MG63 (cell line): ENCODE measurements at regions not wholly inside any gene's neighbourhood (a gene's known extent, or its start where the extent isn't known, plus 50 kb on each side); places are given as distances from the start of the nearest gene placed in this dataset.
"Not testable (repeated sequence)": the region's sequence is repeated elsewhere in the genome, so short reads cannot be mapped to it uniquely, and the experiment has no call there.

Experiments
- DNase-seq: peaks from one replicate; pipeline ENCODE4 v3.0.0-alpha.2; 2020
- H3K27me3 ChIP-seq: fragments of 250-450 bp; sonication (Bioruptor Pico); 2 replicates; pipeline ENCODE4 v1.5.1; 2020; ENCODE audit warnings: mild to moderate bottlenecking, moderate library complexity
- H3K36me3 ChIP-seq: fragments of 250-450 bp; sonication (Bioruptor Pico); 2 replicates; pipeline ENCODE4 v1.5.1; 2020; ENCODE audit warnings: mild to moderate bottlenecking, moderate library complexity
- H3K4me3 ChIP-seq: fragments of 250-450 bp; sonication (Bioruptor Pico); 2 replicates; pipeline ENCODE4 v1.5.1; 2020; ENCODE audit warnings: mild to moderate bottlenecking, moderate library complexity
- H3K9me3 ChIP-seq: fragments of 250-450 bp; sonication (Bioruptor Pico); 2 replicates; pipeline ENCODE4 v1.5.1; 2020; ENCODE audit warnings: mild to moderate bottlenecking, moderate library complexity

DNA sequence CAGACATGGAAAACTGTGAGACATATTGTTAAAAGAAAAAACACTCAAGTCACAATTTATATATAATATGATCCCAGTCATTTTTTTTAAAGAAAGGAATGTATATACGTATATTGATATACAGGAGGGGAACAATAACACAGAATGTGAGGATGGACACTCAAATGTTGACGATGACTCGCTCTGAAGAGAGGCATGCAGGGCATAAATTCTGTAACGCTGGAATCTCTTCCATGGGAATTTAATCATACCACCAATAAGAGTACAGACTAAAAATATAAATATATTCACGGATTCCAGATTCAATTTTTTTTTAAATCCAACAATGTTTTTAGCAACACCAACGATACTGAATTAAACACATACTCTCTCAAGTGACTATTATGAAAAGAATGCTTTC lies 106.9 kb upstream of the CCDC28A start:
- H3K36me3 ChIP-seq: no peaks in the 10 kb centered on the region

DNA sequence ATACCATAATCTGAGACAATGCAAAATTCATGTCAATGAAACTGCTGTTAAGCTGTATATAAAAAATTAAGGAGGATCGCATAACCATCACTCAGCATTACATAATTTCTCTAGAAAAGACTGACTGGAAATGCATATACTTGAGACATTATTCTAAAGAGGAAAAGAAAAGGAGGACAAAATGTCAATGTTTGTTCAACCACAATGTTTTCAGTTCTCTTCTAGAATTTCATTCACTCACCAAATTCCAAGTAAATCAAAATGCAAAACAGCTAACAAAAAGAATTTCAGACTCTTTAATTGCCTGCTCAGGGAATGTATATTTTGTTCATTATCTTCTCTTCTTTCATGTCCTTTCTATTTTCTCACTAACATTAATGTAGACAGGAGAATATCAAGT lies 106.2 kb upstream of the CCDC28A start:
- H3K9me3 ChIP-seq: no peaks in the 10 kb centered on the region
- no peak overlapping the region for H3K4me3 ChIP-seq
- no peaks in the 10 kb centered on the region for H3K36me3 ChIP-seq
- H3K27me3 ChIP-seq: no peaks in the 10 kb centered on the region
- DNase-seq: no peak

More for the DNA sequence above, 106.9 kb upstream of the CCDC28A start:
- no peaks in the 10 kb centered on the region for H3K27me3 ChIP-seq
- DNase-seq: no peak
- no peak overlapping the region for H3K4me3 ChIP-seq
- H3K9me3 ChIP-seq: no peaks in the 10 kb centered on the region

DNA sequence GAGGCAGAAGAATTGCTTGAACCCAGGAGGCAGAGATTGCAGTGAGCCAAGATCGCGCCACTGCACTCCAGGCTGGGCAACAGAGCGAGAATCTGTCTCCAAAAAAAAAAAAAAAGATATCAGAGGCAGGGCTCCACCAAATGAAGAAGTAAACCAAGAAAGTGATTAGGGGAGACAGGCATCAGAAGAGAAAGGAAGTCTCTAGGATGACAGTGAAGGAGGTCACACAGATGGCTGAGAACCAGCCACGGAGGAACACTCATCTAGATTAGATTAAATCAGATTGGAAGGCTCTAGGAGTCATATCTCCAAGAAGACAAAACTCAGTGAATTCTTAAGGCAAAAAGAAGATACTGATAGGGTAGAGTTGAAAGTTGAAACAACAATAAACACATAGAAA lies 102.2 kb upstream of the CCDC28A start:
- DNase-seq: no peak

DNA sequence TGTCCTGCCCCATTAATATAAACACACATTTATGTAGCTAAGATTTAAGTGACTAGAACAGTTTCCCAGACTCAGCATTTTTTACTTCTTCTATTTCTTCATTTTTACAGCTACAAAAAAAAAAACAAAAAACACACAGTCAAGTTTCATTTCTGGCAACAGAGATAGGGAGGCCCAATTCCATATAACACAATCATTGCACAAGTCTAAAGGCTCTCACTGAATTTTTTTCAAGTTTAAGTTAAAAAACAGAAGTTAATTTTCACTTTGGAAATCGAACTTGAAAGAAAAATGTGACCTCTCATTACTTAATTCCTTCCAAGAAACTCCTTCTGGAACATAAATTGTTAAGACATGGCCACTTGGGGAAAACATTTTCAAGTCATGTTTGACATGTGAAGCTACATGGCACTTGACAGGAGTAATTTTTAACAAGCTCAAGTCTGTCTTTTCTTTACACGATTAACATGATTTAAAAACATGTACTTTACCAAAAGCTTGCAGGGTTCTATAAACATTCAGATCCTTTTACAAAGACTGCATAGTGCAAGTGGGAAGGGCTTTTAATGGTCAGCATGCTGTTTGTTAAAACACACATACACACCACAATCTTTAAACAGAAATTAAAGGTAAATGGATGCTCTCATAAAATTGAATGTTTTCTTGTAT lies 100.1 kb upstream of the CCDC28A start:
- Histone ChIP-seq H3K27me3 (no peaks in the 10 kb centered on the region), H3K4me3 (no peak overlapping the region), H3K9me3 (no peaks in the 10 kb centered on the region), H3K36me3 (no peaks in the 10 kb centered on the region)
- no peak for DNase-seq

More for the DNA sequence above, 102.2 kb upstream of the CCDC28A start:
- Histone ChIP-seq H3K27me3 (no peaks in the 10 kb centered on the region), H3K9me3 (no peaks in the 10 kb centered on the region), H3K4me3 (no peak overlapping the region), H3K36me3 (no peaks in the 10 kb centered on the region)

DNA sequence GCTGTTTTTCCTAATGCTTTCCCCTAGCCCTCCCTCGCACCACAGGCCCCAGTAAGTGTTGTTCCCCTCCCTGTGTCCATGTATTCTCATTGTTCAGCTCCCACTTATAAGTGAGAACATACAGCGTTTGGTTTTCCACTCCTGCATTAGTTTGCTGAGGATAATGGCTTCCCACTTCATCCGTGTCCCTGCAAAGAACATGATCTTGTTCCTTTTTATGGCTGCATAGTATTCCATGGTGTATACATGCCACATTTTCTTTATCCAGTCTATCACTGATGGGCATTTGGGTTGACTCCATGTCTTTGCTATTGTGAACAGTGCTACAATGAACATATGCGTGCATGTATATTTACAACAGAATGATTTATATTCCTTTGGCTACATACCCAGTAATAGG lies 99.1 kb upstream of the CCDC28A start:
- not testable (repeated sequence) for DNase-seq, H3K36me3 ChIP-seq, H3K27me3 ChIP-seq, H3K4me3 ChIP-seq, H3K9me3 ChIP-seq

DNA sequence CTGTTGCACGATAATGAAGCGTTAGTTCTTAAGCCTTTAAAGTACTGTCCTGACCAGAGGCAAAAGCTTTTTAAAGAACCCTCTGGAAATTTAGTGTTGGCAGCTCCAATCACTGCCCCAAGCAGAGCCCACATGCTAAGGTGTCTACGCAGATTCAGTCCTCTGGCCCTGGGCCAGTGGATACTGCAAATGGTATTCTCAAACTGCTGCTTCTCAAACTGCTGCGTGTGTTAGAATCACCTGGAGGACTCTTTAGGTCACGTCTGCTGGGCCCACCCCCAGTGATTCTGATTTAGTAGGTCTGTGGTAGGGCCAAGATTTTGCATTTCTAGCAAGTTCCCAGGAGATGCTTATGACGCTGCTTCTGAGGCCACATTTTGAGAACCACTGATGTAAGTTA lies 96.0 kb upstream of the CCDC28A start:
- H3K9me3 ChIP-seq: no peaks in the 10 kb centered on the region
- H3K27me3 ChIP-seq: no peaks in the 10 kb centered on the region
- DNase-seq: no peak
- H3K4me3 ChIP-seq: no peak overlapping the region
- no peaks in the 10 kb centered on the region for H3K36me3 ChIP-seq

DNA sequence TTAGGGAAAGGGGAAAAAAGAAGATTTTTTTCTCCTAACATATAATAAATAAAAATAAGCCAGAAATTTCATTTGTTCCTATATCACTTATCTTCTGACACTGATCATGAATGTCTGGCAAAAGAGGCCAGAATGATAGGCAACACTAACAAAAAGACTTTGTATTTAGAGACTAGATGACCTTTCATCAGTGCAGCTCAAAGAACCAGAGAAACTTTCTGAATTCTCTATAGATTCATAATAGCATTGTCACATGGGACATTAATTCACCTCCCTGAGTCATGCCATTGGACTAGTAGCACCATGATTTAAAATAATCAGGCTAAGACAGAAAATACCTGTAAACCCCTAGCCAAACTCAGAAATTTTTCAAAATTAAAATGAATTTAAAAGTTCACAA lies 95.4 kb upstream of the CCDC28A start:
- DNase-seq: no peak

DNA sequence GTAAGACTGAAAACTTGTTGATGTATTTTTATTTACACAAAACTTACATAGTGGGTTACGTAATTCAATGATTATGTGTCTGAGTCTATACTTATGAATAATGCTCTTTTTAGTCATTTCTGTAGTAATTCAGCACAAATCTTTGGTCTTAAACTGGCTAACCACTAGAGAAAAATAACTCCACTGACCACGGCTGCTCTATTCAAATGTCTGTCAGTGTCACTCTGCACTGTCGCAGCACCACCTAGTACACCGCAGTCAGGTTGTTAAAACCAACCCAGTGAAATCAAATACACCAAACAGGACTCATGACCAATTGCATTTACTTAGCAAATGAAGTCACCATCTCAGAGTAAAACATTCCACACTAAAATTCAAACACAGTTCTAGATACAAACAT lies 93.5 kb upstream of the CCDC28A start:
- no peak for DNase-seq
- H3K36me3 ChIP-seq: no peaks in the 10 kb centered on the region; the same call in 1 of the 2 replicates
- H3K9me3 ChIP-seq: no peaks in the 10 kb centered on the region
- H3K4me3 ChIP-seq: no peak overlapping the region
- no peaks in the 10 kb centered on the region for H3K27me3 ChIP-seq

More for the DNA sequence above, 95.4 kb upstream of the CCDC28A start:
- Histone ChIP-seq H3K9me3 (no peaks in the 10 kb centered on the region), H3K36me3 (no peaks in the 10 kb centered on the region; the same call in 1 of the 2 replicates), H3K4me3 (no peak overlapping the region), H3K27me3 (no peaks in the 10 kb centered on the region)

DNA sequence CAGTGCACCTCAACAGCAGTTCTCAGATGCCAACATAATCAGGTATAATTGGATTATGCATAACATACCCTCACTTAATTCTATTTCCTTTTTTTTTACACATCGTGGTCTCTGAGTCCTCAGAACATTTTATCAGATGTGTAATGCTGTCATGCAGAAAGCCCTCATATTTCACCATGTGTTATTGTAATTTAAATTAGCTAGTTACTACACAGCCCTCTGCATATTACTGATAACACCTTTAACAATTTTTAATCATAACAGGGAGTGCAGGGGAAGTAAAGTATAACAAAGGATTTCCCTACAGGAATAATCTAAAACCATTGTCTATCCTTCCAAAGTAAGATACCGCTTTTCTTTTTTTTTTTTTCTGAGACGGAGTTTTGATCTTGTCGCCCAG lies 91.9 kb upstream of the CCDC28A start:
- Histone ChIP-seq H3K4me3 (no peak overlapping the region), H3K36me3 (no peaks in the 10 kb centered on the region; the same call in 1 of the 2 replicates), H3K27me3 (no peaks in the 10 kb centered on the region), H3K9me3 (no peaks in the 10 kb centered on the region)
- no peak for DNase-seq

DNA sequence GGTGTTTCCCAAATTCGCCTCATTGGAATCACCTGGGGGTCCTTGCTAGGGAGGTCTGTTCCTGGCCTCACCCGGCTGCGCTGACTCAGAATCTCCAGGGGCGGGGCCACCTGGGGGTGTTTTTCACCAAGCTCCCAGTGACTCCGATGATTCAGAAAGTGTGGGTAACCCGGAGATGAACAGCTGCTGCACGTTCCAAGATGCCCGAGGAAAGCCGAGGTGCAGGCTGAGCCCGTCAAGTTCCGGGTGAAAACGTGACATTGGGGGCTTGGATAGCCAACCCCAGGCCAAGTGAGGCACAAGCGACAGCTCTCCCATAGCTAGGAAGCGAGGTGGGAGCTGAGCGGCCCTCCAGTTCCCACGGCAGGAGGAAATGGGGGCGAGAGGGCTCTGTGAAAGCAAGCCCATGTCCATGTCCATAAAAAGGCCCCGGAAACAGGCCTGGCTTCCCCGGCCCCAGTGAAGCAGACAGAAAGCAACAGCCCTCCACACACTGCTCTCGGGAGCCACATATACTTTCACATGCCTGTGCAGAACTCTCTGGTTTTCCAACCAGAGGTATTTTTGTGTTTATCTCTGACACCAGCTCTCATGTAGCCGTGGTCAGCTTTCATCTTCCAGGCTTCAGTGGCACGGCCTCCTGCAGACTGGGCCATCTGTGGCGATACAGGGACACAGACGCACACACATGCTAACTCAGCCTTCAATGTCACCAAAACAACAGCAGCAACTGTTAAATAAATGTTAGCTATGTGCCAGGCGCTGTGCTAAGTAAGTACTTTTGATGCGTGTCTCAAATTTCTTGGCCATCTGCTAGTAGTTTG lies 90.7 kb upstream of the CCDC28A start:
- Histone ChIP-seq H3K4me3 (peak overlapping the region; percentile 12), H3K9me3 (no peaks in the 10 kb centered on the region), H3K27me3 (no peaks in the 10 kb centered on the region), H3K36me3 (no peaks in the 10 kb centered on the region; the same call in 1 of the 2 replicates)
- peak; percentile 89 for DNase-seq

DNA sequence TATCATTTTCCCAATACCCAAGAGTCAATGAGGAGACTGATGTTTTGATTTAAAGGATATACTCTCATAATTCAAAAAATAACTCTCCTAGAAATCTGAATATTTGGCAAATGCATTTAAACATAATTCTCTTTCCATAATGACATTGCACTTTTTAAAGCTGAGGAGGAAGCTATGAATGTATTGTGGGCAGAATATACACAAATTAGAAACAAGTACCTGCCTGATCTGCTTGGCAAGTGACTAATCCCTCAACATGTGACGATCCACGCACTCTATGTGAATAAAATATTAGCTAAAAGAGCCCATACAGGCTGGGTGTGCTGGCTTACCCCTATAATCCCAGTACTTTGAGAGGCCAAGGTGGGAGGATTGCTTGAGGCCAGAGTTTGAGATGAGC lies 88.3 kb upstream of the CCDC28A start:
- Histone ChIP-seq H3K9me3 (no peaks in the 10 kb centered on the region), H3K27me3 (no peaks in the 10 kb centered on the region), H3K4me3 (no peak overlapping the region), H3K36me3 (no peaks in the 10 kb centered on the region; the same call in 1 of the 2 replicates)
- no peak for DNase-seq

DNA sequence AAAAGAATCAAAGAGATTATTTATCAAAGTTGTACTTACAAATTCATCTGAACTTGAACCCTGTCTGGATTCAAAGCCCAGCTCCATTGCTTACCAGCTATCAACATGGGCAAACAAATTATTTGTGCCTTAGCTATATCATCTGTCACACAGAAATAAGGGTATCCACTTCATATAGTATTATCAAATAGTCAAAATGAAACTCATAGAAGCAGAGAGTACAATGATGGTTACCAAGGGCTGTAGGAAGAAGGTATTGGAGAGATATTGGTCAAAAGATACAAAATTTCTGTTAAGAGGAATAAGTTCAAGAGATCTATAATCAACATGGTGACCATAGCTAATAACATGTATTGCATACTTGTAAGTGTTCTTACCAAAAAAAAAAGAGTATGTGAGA lies 87.8 kb upstream of the CCDC28A start:
- Histone ChIP-seq H3K4me3 (no peak overlapping the region), H3K9me3 (no peaks in the 10 kb centered on the region), H3K36me3 (no peaks in the 10 kb centered on the region; the same call in 1 of the 2 replicates), H3K27me3 (no peaks in the 10 kb centered on the region)
- no peak for DNase-seq

DNA sequence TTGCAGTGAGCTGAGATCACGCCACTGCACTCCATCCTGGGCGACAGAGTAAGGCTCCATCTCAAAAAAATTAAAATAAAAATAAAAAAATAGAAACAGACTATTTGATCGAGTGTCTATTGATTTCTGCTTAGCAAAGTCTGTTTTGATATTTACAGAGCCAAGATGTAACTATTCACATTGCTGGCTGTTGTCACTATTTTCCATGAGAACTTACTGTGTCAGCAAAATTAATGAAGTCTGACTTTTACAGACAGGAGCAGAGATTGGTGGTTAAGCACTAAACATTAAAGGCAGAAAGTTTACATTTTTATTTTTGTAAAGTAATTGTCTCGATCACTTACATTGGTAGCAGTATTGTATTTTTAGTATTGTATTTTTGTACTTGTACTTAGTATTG lies 85.0 kb upstream of the CCDC28A start:
- H3K4me3 ChIP-seq: no peak overlapping the region
- H3K9me3 ChIP-seq: no peaks in the 10 kb centered on the region
- no peaks in the 10 kb centered on the region for H3K36me3 ChIP-seq
- H3K27me3 ChIP-seq: no peaks in the 10 kb centered on the region
- DNase-seq: no peak

DNA sequence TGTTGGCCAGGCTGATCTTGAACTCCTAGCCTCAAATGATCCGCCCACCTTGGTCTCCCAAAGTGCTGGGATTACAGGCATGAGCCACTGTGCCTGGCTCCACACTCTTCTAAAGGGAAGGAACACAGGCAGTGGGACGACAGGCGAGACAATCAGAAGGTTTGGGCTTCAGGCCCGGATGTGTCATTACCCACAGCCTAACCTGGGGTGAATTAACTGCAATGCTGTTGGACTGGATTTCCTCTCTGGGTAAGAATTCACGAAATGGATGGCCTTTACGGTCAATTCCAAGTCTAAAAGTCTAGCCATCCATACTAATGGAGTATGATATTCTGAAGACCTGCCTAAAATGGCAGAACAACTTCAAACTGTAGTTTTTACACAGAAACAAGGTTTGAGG lies 83.7 kb upstream of the CCDC28A start:
- H3K4me3 ChIP-seq: no peak overlapping the region
- no peaks in the 10 kb centered on the region for H3K9me3 ChIP-seq
- no peaks in the 10 kb centered on the region for H3K36me3 ChIP-seq
- DNase-seq: peak; percentile 46
- H3K27me3 ChIP-seq: no peaks in the 10 kb centered on the region

DNA sequence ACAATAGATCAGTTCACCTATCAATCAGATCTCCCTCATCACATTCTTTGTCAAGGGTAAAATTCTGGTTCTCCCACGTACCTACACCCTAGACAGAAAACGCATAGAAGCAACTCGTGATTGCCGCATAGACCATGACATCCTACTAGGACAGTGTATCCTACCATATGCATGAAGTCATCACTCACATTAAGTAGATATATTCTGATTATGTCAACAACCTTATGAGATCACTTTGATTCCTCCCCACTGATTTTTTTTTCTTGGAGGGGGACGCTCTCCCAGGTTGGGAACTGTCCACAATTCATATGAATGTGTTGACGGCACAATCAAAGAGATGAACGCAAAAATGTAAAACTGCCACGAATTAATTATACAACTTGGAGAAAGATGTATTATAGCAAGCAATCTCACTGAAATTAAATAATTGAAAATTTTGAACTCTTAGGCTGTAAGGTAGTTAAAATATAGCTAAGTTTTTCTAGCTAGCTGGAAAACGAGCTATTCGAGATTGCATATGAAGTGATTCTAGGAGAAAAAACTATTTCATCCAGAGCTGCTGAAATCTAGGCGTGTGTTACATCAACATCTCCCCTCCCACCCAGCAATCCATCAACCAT lies 82.5 kb upstream of the CCDC28A start:
- peak overlapping the region; percentile 69 for H3K4me3 ChIP-seq
- no peaks in the 10 kb centered on the region for H3K9me3 ChIP-seq
- no peak for DNase-seq
- no peaks in the 10 kb centered on the region for H3K27me3 ChIP-seq
- H3K36me3 ChIP-seq: no peaks in the 10 kb centered on the region

DNA sequence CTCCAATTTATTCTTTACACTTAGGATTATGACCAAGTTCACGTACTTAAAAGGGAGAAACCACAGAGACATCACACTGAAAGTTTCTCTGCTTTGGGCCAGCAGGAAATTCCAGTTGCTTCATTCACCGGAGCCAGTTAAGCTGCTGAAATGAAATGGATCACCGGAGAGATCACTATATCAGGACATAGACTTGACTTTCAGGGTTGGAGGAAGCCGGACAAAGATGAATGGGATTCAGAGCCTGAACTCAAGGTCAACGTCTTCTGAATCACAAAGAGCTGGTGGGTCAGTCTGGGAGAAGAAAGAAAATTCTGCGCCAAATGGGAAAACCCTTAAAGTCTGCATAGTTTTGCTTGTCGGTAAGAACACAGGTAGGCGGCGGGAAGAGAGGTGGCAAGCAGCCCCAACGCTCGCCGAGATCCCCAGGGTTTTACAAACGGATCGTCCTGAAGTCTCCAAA lies 81.9 kb upstream of the CCDC28A start:
- Histone ChIP-seq H3K9me3 (no peaks in the 10 kb centered on the region), H3K36me3 (no peaks in the 10 kb centered on the region), H3K4me3 (peak overlapping the region; percentile 69), H3K27me3 (no peaks in the 10 kb centered on the region)
- DNase-seq: peak; percentile 50
